Activated T-cell treated with anti-CD3 and anti-CD28 coated beads, Interleukin-2, amount 50 U/mL, for 24 hours (primary cell): ENCODE measurements at regions not wholly inside any gene's neighbourhood (a gene's known extent, or its start where the extent isn't known, plus 50 kb on each side); places are given as distances from the start of the nearest gene placed in this dataset.
"Not testable (repeated sequence)": the region's sequence is repeated elsewhere in the genome, so short reads cannot be mapped to it uniquely, and the experiment has no call there.

ENCODE experiments used
- DNase-seq: peaks from one replicate; pipeline ENCODE4 v3.0.0-alpha.2; 2020
- H3K27ac Mint-ChIP-seq: 2 replicates; pipeline ENCODE4 v1.8.0; 2020; ENCODE audit warnings: mild to moderate bottlenecking, mixed read lengths
- H3K27me3 Mint-ChIP-seq: 2 replicates; pipeline ENCODE4 v1.8.0; 2020; ENCODE audit warnings: mixed read lengths
- H3K36me3 Mint-ChIP-seq: 2 replicates; pipeline ENCODE4 v1.8.0; 2020; ENCODE audit warnings: low read depth, mixed read lengths
- H3K4me1 Mint-ChIP-seq: 2 replicates; pipeline ENCODE4 v1.8.0; 2020; ENCODE audit warnings: low read depth, mixed read lengths
- H3K4me3 Mint-ChIP-seq: 2 replicates; pipeline ENCODE4 v1.8.0; 2020; ENCODE audit warnings: mild to moderate bottlenecking, moderate library complexity, mixed read lengths
- H3K9me3 Mint-ChIP-seq: 2 replicates; pipeline ENCODE4 v1.8.0; 2020; ENCODE audit warnings: mixed read lengths

- H3K9me3 Mint-ChIP-seq: no peaks in the 10 kb centered on the region
- H3K36me3 Mint-ChIP-seq: no peaks in the 10 kb centered on the region
- no peak overlapping the region for H3K27ac Mint-ChIP-seq
- H3K4me1 Mint-ChIP-seq: no peaks in the 10 kb centered on the region
- no peak overlapping the region for H3K4me3 Mint-ChIP-seq
- peaks cover 27% of the 10 kb centered on the region for H3K27me3 Mint-ChIP-seq
- DNase-seq: no peak
Observed at GRCh38 chr9:97766092-97766491, 69.0 kb upstream of the XPA start.

- Mint-ChIP-seq H3K9me3 (no peaks in the 10 kb centered on the region), H3K4me3 (no peak overlapping the region), H3K27me3 (peaks cover 22% of the 10 kb centered on the region), H3K27ac (no peak overlapping the region), H3K4me1 (no peaks in the 10 kb centered on the region), H3K36me3 (no peaks in the 10 kb centered on the region)
- DNase-seq: no peak
Observed at GRCh38 chr9:97766610-97767009, 69.5 kb upstream of the XPA start.

- H3K4me1 Mint-ChIP-seq: no peaks in the 10 kb centered on the region
- DNase-seq: no peak
- H3K27ac Mint-ChIP-seq: no peak overlapping the region
- no peaks in the 10 kb centered on the region for H3K36me3 Mint-ChIP-seq
- no peak overlapping the region for H3K4me3 Mint-ChIP-seq
- H3K9me3 Mint-ChIP-seq: no peaks in the 10 kb centered on the region
- peaks cover 15% of the 10 kb centered on the region for H3K27me3 Mint-ChIP-seq
Observed at GRCh38 chr9:97767891-97768290, 70.8 kb upstream of the XPA start.

GRCh38 chr9:97768746-97769145 lies 71.6 kb upstream of the XPA start:
- Mint-ChIP-seq H3K4me3 (no peak overlapping the region), H3K27ac (no peak overlapping the region), H3K9me3 (no peaks in the 10 kb centered on the region), H3K36me3 (no peaks in the 10 kb centered on the region), H3K4me1 (no peaks in the 10 kb centered on the region), H3K27me3 (peaks cover 16% of the 10 kb centered on the region)
- no peak for DNase-seq

GRCh38 chr9:97769208-97769607 lies 72.1 kb upstream of the XPA start:
- Mint-ChIP-seq H3K27me3 (peaks cover 19% of the 10 kb centered on the region), H3K4me3 (no peak overlapping the region), H3K9me3 (no peaks in the 10 kb centered on the region), H3K36me3 (no peaks in the 10 kb centered on the region), H3K27ac (no peak overlapping the region), H3K4me1 (no peaks in the 10 kb centered on the region)
- DNase-seq: no peak

- Mint-ChIP-seq H3K27me3 (peaks cover 23% of the 10 kb centered on the region), H3K36me3 (no peaks in the 10 kb centered on the region), H3K27ac (no peak overlapping the region), H3K9me3 (no peaks in the 10 kb centered on the region), H3K4me3 (no peak overlapping the region), H3K4me1 (no peaks in the 10 kb centered on the region)
- no peak for DNase-seq
Observed at GRCh38 chr9:97770808-97771372, 73.8 kb upstream of the XPA start.

- Mint-ChIP-seq H3K4me3 (no peak overlapping the region), H3K36me3 (no peaks in the 10 kb centered on the region), H3K4me1 (no peaks in the 10 kb centered on the region), H3K9me3 (no peaks in the 10 kb centered on the region), H3K27ac (no peak overlapping the region), H3K27me3 (peaks cover 23% of the 10 kb centered on the region)
- DNase-seq: no peak
Observed at GRCh38 chr9:97771641-97772040, 74.5 kb upstream of the XPA start.

- Mint-ChIP-seq H3K4me3 (no peak overlapping the region), H3K36me3 (no peaks in the 10 kb centered on the region), H3K4me1 (no peaks in the 10 kb centered on the region), H3K9me3 (no peaks in the 10 kb centered on the region), H3K27ac (no peak overlapping the region), H3K27me3 (peaks cover 23% of the 10 kb centered on the region)
- no peak for DNase-seq
Observed at GRCh38 chr9:97772145-97772544, 75.0 kb upstream of the XPA start.

GRCh38 chr9:97773091-97773490 lies 76.0 kb upstream of the XPA start:
- Mint-ChIP-seq H3K4me3 (no peak overlapping the region), H3K27me3 (peaks cover 23% of the 10 kb centered on the region), H3K36me3 (no peaks in the 10 kb centered on the region), H3K27ac (no peak overlapping the region), H3K4me1 (no peaks in the 10 kb centered on the region), H3K9me3 (no peaks in the 10 kb centered on the region)
- no peak for DNase-seq

- DNase-seq: no peak
- Mint-ChIP-seq H3K27me3 (peaks cover 25% of the 10 kb centered on the region), H3K4me1 (no peaks in the 10 kb centered on the region), H3K9me3 (peaks cover 4% of the 10 kb centered on the region), H3K27ac (no peak overlapping the region), H3K36me3 (peaks cover under 1% of the 10 kb centered on the region), H3K4me3 (no peak overlapping the region)
Observed at GRCh38 chr9:97773723-97774122, 76.6 kb upstream of the XPA start.

GRCh38 chr9:97774673-97775072 lies 77.5 kb upstream of the XPA start:
- Mint-ChIP-seq H3K36me3 (peaks cover 4% of the 10 kb centered on the region), H3K27me3 (peaks cover 26% of the 10 kb centered on the region), H3K27ac (no peak overlapping the region)

GRCh38 chr9:97778740-97779139 lies 74.3 kb upstream of the FOXE1 start:
- H3K9me3 Mint-ChIP-seq, H3K36me3 Mint-ChIP-seq, DNase-seq, H3K27ac Mint-ChIP-seq, H3K4me1 Mint-ChIP-seq, H3K4me3 Mint-ChIP-seq: not testable (repeated sequence)
- H3K27me3 Mint-ChIP-seq: peaks cover 35% of the 10 kb centered on the region

More at GRCh38 chr9:97774673-97775072, 77.5 kb upstream of the XPA start:
- H3K4me1 Mint-ChIP-seq: no peaks in the 10 kb centered on the region
- H3K4me3 Mint-ChIP-seq: no peak overlapping the region
- peaks cover 9% of the 10 kb centered on the region for H3K9me3 Mint-ChIP-seq
- no peak for DNase-seq

GRCh38 chr9:97779608-97780007 lies 73.4 kb upstream of the FOXE1 start:
- H3K27ac Mint-ChIP-seq: no peak overlapping the region

GRCh38 chr9:97781902-97782301 lies 71.1 kb upstream of the FOXE1 start:
- peaks cover 9% of the 10 kb centered on the region for H3K9me3 Mint-ChIP-seq
- H3K36me3 Mint-ChIP-seq: peaks cover 4% of the 10 kb centered on the region
- no peak for DNase-seq
- H3K27me3 Mint-ChIP-seq: peaks cover 29% of the 10 kb centered on the region
- H3K4me1 Mint-ChIP-seq: no peaks in the 10 kb centered on the region
- no peak overlapping the region for H3K27ac Mint-ChIP-seq
- no peak overlapping the region for H3K4me3 Mint-ChIP-seq

More at GRCh38 chr9:97779608-97780007, 73.4 kb upstream of the FOXE1 start:
- peaks cover 29% of the 10 kb centered on the region for H3K27me3 Mint-ChIP-seq
- H3K4me1 Mint-ChIP-seq: no peaks in the 10 kb centered on the region
- no peak overlapping the region for H3K4me3 Mint-ChIP-seq
- H3K9me3 Mint-ChIP-seq: peaks cover 9% of the 10 kb centered on the region
- H3K36me3 Mint-ChIP-seq: peaks cover 4% of the 10 kb centered on the region
- no peak for DNase-seq

GRCh38 chr9:97786341-97786740 lies 66.7 kb upstream of the FOXE1 start:
- Mint-ChIP-seq H3K36me3 (no peaks in the 10 kb centered on the region), H3K4me1 (no peaks in the 10 kb centered on the region), H3K27me3 (peaks cover 32% of the 10 kb centered on the region), H3K9me3 (no peaks in the 10 kb centered on the region), H3K27ac (no peak overlapping the region), H3K4me3 (no peak overlapping the region)
- no peak for DNase-seq

GRCh38 chr9:97787551-97787950 lies 65.5 kb upstream of the FOXE1 start:
- H3K36me3 Mint-ChIP-seq: no peaks in the 10 kb centered on the region
- H3K9me3 Mint-ChIP-seq: no peaks in the 10 kb centered on the region
- no peak overlapping the region for H3K4me3 Mint-ChIP-seq
- H3K4me1 Mint-ChIP-seq: no peaks in the 10 kb centered on the region
- DNase-seq: no peak
- no peak overlapping the region for H3K27ac Mint-ChIP-seq
- H3K27me3 Mint-ChIP-seq: peaks cover 26% of the 10 kb centered on the region
